ENCODE measurements at regions not wholly inside any gene's neighbourhood (a gene's known extent, or its start where the extent isn't known, plus 50 kb on each side); places are given as distances from the start of the nearest gene placed in this dataset.

GRCh38 chr16:64481497-64481896, 640.4 kb downstream of the CDH11 start:
- H3K27me3 Mint-ChIP-seq (ENCODE audit: low read depth): no peaks in the 10 kb centered on the region
- H3T11ph ChIP-seq (ENCODE audit: low read length): no peak overlapping the region
- no peak overlapping the region for H4K91ac ChIP-seq (ENCODE audit: insufficient read length, low read depth, low read length)
- H3K4ac ChIP-seq (ENCODE audit: low read depth, low read length): no peak overlapping the region
- H3K27ac Mint-ChIP-seq: no peak overlapping the region
- no peak overlapping the region for H2AK5ac ChIP-seq (ENCODE audit: insufficient read length, low read length)
- no peaks in the 10 kb centered on the region for H3K23me2 ChIP-seq (ENCODE audit: insufficient read length, low read depth, low read length, poor library complexity, severe bottlenecking)
- no peak overlapping the region for H3K18ac ChIP-seq (ENCODE audit: insufficient read length, low read depth, low read length)
- H4K8ac ChIP-seq (replicated peaks; ENCODE audit: insufficient read length, low read depth, low read length): no peak overlapping the region
- no peaks in the 10 kb centered on the region for H3K79me1 ChIP-seq (ENCODE audit: insufficient read depth, low read depth, low read length, poor library complexity, severe bottlenecking)
- no peaks in the 10 kb centered on the region for H3K36me3 Mint-ChIP-seq (ENCODE audit: insufficient read depth in 1 of 3, low read depth in 3 of 3)
- H3K23ac ChIP-seq (ENCODE audit: insufficient read length, low read depth, low read length): no peak overlapping the region
- no peaks in the 10 kb centered on the region; the same call in 1 of the 2 replicates for H3K27me3 ChIP-seq (ENCODE audit: insufficient read depth, low read length)
- DNase-seq: no peak
- H2BK120ac ChIP-seq (ENCODE audit: low read depth, low read length, poor library complexity, severe bottlenecking): no peak overlapping the region
- H3K56ac ChIP-seq (ENCODE audit: insufficient read length, low read depth, low read length): no peak overlapping the region
- no peaks in the 10 kb centered on the region for H3K9me3 Mint-ChIP-seq
- H3K27ac ChIP-seq (ENCODE audit: insufficient read length, low read depth, low read length): no peak overlapping the region
- no peak overlapping the region for H4K5ac ChIP-seq (ENCODE audit: insufficient read length, low read depth, low read length)
- H3K4me2 ChIP-seq (ENCODE audit: insufficient read depth, insufficient read length, low read length): no peak overlapping the region
- H2BK15ac ChIP-seq (ENCODE audit: low read depth, low read length): no peak overlapping the region
- no peaks in the 10 kb centered on the region for H3K79me2 ChIP-seq (ENCODE audit: insufficient read depth, low read length)
- TF ChIP-seq CTCF (conservative IDR thresholded peaks at IDR 0.05): no peak
- no peak overlapping the region for H3K9ac ChIP-seq (ENCODE audit: extremely low read depth, insufficient read length, low read length)
- no peak overlapping the region for H2BK5ac ChIP-seq (ENCODE audit: insufficient read length, low read length)
- H3K4me1 Mint-ChIP-seq: peaks cover 5 to 6% of the 10 kb centered on the region in 2 experiments; a peak in 2 of 4 replicates
- H3K14ac ChIP-seq (ENCODE audit: insufficient read depth, low read length): no peak overlapping the region
- H3K9me3 ChIP-seq (ENCODE audit: control insufficient read depth, low read depth, low read length): no peaks in the 10 kb centered on the region
- H2AFZ ChIP-seq (ENCODE audit: low read length): no peak overlapping the region
- no peak overlapping the region for H2BK12ac ChIP-seq (ENCODE audit: insufficient read length, low read depth, low read length)
- no peak overlapping the region for H2BK20ac ChIP-seq (ENCODE audit: low read depth, low read length, poor library complexity, severe bottlenecking)
- no peak overlapping the region for H3K4me3 Mint-ChIP-seq
- no peaks in the 10 kb centered on the region for H4K20me1 ChIP-seq (ENCODE audit: control insufficient read depth, insufficient read depth, insufficient read length)
- WGBS (ENCODE audit: extremely low coverage, insufficient read length, low lambda C conversion rate): no CpG with 5 or more reads among the region's 2 CpGs
- H3K4me1 ChIP-seq (ENCODE audit: insufficient read depth, low read length): no peaks in the 10 kb centered on the region

All from H9 (cell line).